ENCODE measurements at regions not wholly inside any gene's neighbourhood (a gene's known extent, or its start where the extent isn't known, plus 50 kb on each side); places are given as distances from the start of the nearest gene placed in this dataset.
"Not testable (repeated sequence)": the region's sequence is repeated elsewhere in the genome, so short reads cannot be mapped to it uniquely, and the experiment has no call there.

GRCh38 chr1:148392505-148392904 is 90.6 kb downstream of the PPIAL4G start:
- not testable (repeated sequence) for TF ChIP-seq CTCF, POLR2AphosphoS5, POLR2A (IDR thresholded peaks at IDR 0.05)
